ENCODE measurements at regions not wholly inside any gene's neighbourhood (a gene's known extent, or its start where the extent isn't known, plus 50 kb on each side); places are given as distances from the start of the nearest gene placed in this dataset.

DNA sequence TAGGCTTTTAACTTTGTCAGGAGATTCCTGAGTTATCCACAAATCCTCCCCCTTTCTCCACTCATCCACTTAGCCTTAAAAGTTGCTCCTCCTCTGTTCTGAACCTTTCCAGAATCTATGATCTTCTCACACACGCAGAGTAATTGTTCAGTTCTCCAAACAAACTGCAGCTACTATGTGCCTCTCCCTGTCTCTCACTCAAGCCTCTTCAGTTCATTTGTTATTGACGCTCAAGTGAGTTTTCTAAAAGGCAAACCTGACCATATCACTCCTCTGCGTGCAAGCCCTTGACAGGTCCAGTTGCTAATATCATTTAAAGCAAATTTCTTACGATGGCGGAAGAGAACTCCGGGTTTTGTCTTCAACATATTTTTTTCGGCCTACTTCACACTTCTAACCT is 1169.7 kb upstream of the TENM4 start:
- Mint-ChIP-seq H3K36me3 (no peaks in the 10 kb centered on the region), H3K4me1 (no peaks in the 10 kb centered on the region), H3K27me3 (no peaks in the 10 kb centered on the region), H3K9me3 (peaks cover 4 to 7% of the 10 kb centered on the region in 2 donors), H3K27ac (no peak overlapping the region), H3K4me3 (no peak overlapping the region)
- ATAC-seq (replicated peaks) (no peak), DNase-seq (no peak)

DNA sequence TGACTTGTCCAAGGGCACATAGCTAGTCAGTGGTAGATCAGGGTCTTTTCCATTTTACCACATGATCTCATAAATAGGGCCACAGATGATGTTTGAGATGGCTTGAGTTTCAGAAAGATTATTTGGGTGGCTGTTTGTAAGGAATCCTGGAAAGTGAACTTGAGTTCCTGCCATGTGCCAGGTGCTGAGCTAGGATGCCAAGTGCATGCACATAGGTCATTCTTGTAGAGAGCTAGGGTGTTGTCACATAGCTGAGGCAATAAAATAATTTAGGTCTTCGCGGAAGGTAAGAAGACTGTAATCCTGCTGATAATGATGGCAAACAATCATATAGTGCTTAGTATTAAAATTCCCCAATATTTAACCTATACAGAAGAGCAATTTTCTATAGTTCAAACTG is 1162.6 kb upstream of the TENM4 start:
- no peak for DNase-seq
- Mint-ChIP-seq H3K27ac (no peak overlapping the region), H3K27me3 (no peaks in the 10 kb centered on the region), H3K9me3 (peaks cover 0 to 3% of the 10 kb centered on the region in 2 donors), H3K36me3 (no peaks in the 10 kb centered on the region), H3K4me1 (no peaks in the 10 kb centered on the region), H3K4me3 (no peak overlapping the region)
- no peak for ATAC-seq (replicated peaks)

DNA sequence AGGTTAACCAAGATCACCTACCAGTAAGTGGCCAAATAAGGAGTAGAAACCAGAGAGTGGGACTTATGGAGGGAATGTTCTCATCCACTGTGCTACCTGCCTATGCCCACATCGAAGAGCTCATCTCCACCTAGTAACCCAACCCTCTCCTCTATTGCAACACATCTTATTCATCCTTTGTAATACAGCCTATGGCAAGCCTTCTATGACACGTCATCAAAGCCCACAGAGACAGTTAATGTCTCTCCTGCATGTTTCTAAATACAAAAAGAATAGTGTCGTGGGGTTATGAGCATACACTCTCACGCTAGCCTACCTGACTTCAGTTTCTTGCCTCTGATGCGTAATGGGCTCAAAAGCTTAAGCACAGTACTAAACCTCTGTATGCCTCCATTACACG is 1158.1 kb upstream of the TENM4 start:
- no peaks in the 10 kb centered on the region for H3K36me3 Mint-ChIP-seq
- ATAC-seq (replicated peaks), result no peak
- DNase-seq, result no peak
- H3K4me1 Mint-ChIP-seq, result no peaks in the 10 kb centered on the region
- H3K27me3 Mint-ChIP-seq, result no peaks in the 10 kb centered on the region
- no peak overlapping the region for H3K4me3 Mint-ChIP-seq
- peaks cover 3 to 5% of the 10 kb centered on the region in 2 donors for H3K9me3 Mint-ChIP-seq
- H3K27ac Mint-ChIP-seq, result no peak overlapping the region

DNA sequence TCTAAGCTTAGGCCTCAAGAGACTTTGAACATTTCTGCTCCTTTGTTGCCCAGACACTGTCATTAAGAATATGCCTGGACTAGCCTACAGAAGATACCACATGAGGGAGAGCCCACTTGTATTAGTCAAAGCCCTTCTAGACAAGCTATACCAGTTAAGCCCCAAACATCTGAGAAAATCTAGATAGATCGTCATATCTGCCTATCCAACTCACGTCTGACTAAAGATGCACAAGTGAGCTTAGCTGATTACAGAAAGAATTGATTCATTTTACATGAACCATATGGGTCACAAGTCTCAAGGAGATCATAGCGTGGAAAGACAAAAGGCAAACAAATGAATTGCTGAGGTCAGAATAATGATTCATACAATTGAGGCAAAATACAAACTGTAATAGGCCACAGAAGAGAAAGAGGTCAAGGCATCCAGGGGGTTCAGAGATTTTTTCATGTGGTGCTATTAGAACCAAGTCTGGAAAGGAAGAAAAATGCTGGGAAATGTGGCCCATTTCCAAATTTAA is 1155.5 kb upstream of the TENM4 start:
- ATAC-seq (replicated peaks) (no peak), DNase-seq (no peak)
- Mint-ChIP-seq H3K27ac (no peak overlapping the region), H3K4me1 (no peaks in the 10 kb centered on the region), H3K4me3 (no peak overlapping the region), H3K27me3 (no peaks in the 10 kb centered on the region), H3K36me3 (no peaks in the 10 kb centered on the region), H3K9me3 (peaks cover 2 to 3% of the 10 kb centered on the region in 2 donors)

DNA sequence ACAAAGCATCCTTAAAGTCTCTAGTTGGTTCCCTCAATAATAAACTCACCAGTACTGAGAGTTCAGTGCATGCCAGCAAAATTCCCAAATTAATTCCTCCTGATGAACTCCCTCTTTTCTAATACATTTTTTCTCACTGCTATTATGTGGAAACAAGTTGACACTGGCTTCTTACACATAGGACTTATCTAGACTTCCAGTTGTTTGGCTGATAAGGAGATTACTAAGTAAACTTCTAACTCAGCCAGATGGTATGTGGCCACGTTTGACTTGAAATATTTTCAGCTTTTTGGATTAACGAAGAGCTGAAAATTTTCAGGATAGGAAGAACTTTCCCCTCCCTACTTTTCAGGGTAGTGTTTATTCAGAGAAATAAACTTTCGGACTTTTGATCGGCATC is 1154.2 kb upstream of the TENM4 start:
- no peaks in the 10 kb centered on the region for H3K27me3 Mint-ChIP-seq

DNA sequence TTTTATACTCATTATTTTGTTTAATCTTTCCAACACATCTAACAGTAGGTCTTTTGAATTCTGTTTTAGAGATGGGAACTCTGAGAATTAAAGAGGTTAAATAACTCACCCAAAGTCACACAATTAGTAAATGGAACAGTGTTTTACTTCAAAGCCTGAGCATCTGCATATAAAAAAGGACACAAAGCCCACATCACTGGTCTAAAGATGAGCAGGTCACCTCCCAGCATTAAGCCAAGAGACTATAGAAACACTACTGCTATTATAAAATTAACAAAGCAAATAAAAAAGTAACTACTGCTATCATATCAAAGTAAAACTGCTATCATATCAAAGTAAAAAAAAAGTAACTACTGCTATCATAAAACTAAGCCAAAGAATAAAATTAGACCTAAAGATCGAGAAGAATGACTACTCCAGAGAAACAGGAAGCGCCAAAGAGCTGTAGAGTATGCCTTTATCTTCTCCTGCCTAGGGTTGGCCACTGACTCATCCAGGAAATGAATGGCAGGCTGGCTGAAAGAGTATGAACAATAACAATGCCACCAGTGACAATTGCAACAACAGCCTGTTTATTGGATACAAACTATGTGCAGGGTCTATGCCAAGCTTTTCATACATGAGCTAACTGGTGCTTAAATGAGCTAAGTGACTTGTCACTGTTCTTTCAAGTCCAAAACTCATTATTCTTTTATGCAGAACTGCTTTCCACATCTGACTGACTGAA is 1153.0 kb upstream of the TENM4 start:
- Mint-ChIP-seq H3K27ac (no peak overlapping the region), H3K36me3 (no peaks in the 10 kb centered on the region), H3K27me3 (no peaks in the 10 kb centered on the region), H3K4me1 (no peaks in the 10 kb centered on the region), H3K9me3 (peaks cover 2 to 5% of the 10 kb centered on the region in 2 donors), H3K4me3 (no peak overlapping the region)
- ATAC-seq (replicated peaks) (no peak), DNase-seq (no peak)

More for the DNA sequence above, 1154.2 kb upstream of the TENM4 start:
- Mint-ChIP-seq H3K9me3 (peaks cover 2 to 5% of the 10 kb centered on the region in 2 donors), H3K4me1 (no peaks in the 10 kb centered on the region), H3K27ac (no peak overlapping the region), H3K36me3 (no peaks in the 10 kb centered on the region), H3K4me3 (no peak overlapping the region)
- DNase-seq (no peak), ATAC-seq (replicated peaks) (no peak)

DNA sequence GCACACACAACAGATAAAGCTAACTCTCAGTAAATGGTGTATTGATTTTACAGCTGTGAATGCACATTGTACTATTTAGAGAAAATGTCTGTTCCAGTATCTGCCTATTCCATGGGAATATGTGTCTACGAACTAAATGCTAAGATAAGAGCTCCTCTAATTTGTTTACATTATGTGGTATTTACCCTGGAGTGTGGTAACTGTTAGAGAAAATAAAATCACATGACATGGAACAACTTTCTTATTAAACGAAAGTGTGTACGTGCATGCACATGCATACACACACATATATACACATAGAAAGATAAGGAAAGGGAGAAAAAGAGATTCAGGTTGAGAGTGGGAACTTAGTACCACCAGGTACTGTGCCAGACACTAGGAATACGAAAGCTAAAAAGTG is 1151.7 kb upstream of the TENM4 start:
- no peak for ATAC-seq (replicated peaks)
- no peak for DNase-seq
- Mint-ChIP-seq H3K4me1 (no peaks in the 10 kb centered on the region), H3K4me3 (no peak overlapping the region), H3K36me3 (no peaks in the 10 kb centered on the region), H3K9me3 (peaks cover 2 to 5% of the 10 kb centered on the region in 2 donors), H3K27me3 (no peaks in the 10 kb centered on the region), H3K27ac (no peak overlapping the region)

DNA sequence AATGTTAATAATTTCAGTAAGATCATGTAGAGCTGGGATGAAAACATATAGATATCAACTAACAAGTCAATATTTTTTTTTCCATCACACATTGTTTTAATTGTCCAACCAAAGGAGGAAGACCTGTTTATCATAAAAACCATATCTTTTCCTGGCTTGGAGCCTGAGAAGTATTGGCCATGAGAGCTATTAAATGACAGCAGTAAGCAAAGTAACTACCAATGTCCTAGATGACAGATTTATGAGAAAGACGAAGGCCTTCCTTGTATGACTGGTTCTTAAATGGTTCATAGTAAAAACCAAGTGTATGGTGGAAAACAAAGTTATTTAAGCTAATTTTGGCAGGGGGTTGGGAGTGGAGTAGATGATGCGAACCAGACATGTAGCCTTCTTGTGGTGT is 1147.1 kb upstream of the TENM4 start:
- H3K27ac Mint-ChIP-seq, result no peak overlapping the region
- DNase-seq (no peak), ATAC-seq (replicated peaks) (no peak)
- no peak overlapping the region for H3K4me3 Mint-ChIP-seq
- H3K9me3 Mint-ChIP-seq, result peaks cover 0 to 3% of the 10 kb centered on the region in 2 donors
- H3K27me3 Mint-ChIP-seq, result no peaks in the 10 kb centered on the region
- H3K4me1 Mint-ChIP-seq, result no peaks in the 10 kb centered on the region
- no peaks in the 10 kb centered on the region for H3K36me3 Mint-ChIP-seq

DNA sequence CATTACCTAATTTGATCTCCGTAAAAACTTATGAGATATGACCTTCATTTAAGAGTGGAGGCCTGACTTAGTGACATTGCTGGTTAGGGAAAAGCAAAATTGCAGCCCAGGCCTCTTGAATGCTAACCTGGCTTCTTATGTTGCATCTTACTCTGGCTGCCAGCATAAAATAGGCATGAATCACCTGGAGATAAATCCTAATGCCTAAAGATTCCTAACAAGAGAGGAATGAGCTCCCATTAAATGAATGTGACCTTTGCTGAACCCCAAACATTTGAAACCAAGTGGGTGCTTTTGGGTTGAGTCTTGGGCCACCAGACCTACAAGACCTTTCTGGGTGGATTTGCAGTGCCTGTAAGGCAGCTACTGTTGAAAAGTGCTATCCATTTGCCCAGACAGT is 1145.6 kb upstream of the TENM4 start:
- DNase-seq (no peak), ATAC-seq (replicated peaks) (no peak)
- Mint-ChIP-seq H3K4me1 (no peaks in the 10 kb centered on the region), H3K27ac (no peak overlapping the region), H3K4me3 (no peak overlapping the region), H3K36me3 (no peaks in the 10 kb centered on the region), H3K9me3 (peaks cover 2 to 6% of the 10 kb centered on the region in 2 donors), H3K27me3 (no peaks in the 10 kb centered on the region)

DNA sequence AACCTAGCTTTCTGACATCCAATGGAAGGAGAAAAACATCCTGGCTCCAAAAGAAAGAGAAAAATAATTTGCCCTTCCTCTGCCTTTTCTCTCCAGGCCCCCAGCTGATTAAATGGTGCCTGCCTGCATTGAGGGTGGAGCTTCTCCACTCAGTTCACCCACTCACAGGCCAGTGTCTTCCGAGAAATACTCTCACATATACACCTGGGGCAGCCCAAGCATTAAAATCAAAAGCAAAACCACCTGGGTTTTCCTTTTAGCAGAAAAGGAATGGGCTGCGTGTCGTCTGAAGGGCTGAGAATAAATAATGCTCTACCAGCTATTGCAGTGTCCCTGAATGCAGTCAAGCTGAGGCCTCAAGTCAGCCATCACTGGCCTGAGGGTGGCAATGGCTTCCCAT is 1143.8 kb upstream of the TENM4 start:
- no peak overlapping the region for H3K4me3 Mint-ChIP-seq
- H3K27me3 Mint-ChIP-seq, result no peaks in the 10 kb centered on the region
- no peaks in the 10 kb centered on the region for H3K4me1 Mint-ChIP-seq
- ATAC-seq (replicated peaks), result no peak
- peaks cover 2 to 5% of the 10 kb centered on the region in 2 donors for H3K9me3 Mint-ChIP-seq
- DNase-seq, result no peak
- H3K27ac Mint-ChIP-seq, result no peak overlapping the region
- H3K36me3 Mint-ChIP-seq, result no peaks in the 10 kb centered on the region

DNA sequence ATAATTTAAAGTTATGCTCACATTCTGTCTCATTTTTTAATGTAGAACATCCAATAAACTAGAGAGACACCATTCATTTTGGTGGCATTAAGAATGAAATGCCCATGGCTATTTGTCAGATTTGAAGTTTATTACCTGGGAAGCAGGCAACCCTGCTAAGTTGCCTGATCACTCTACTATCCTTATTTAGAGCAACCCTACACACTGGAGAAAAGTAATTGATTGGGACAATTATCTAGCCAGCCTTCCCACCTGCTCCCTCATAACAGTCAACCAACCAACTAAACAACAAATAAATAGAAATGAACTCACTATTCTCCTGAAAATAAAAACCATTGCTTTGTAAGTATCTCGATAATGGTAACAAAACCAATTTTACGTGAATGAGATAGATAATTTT is 1129.0 kb upstream of the TENM4 start:
- Mint-ChIP-seq H3K36me3 (peaks cover 0 to 1% of the 10 kb centered on the region in 2 donors), H3K9me3 (peaks cover 6 to 11% of the 10 kb centered on the region in 2 donors), H3K27ac (no peak overlapping the region), H3K4me3 (no peak overlapping the region), H3K4me1 (no peaks in the 10 kb centered on the region), H3K27me3 (no peaks in the 10 kb centered on the region)
- no peak for ATAC-seq (replicated peaks)
- DNase-seq, result no peak

DNA sequence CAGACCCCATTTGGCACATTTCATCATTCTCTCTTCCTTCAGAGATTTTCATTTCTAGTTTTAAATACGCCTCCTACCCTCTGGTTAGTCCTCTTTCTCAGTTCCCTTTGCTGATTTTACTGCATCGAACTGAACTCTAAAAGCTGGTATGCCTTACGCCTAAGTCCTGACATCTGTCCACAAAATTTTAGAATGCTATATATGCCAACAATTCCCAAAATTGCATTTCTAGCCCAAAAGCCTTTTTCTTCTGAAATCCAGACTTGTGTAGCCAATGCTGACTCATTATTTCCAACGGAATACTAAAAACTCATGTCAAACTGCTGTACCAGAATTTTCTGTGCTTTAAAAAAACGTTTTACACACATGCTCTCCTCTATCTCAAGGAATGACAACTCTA is 1124.4 kb upstream of the TENM4 start:
- Mint-ChIP-seq H3K4me3 (no peak overlapping the region), H3K27me3 (no peaks in the 10 kb centered on the region), H3K36me3 (no peaks in the 10 kb centered on the region), H3K4me1 (no peaks in the 10 kb centered on the region), H3K9me3 (peaks cover 2 to 4% of the 10 kb centered on the region in 2 donors), H3K27ac (no peak overlapping the region)
- ATAC-seq (replicated peaks), result no peak
- DNase-seq, result no peak

DNA sequence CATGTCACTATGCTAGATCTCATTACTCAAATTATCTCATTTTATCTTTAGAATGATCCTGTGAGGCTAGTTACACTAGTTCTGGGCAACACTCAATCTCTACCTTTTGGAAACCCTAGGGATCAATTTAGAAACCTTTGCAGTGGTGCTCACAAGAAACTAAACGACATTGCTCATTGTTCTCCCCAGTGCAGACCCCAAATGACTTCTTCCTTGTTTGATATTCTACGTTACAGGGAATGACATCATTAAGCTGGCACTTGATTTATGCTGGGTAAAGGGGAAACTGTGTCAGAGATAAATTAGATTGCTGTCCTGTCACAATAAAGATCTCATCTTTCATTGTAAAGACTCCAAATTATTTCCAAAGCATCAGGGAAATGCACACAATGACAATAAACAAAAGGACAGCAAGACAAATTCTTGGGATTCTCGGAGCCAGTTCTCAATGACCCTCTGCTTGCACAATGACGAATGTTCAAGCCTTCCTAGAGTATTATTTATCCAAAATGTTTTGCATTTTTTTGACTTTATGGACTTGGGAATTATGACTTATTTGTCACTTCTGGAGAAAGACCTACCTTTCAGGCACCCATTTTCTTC is 1121.8 kb upstream of the TENM4 start:
- H3K9me3 Mint-ChIP-seq, result peaks cover 2 to 4% of the 10 kb centered on the region in 2 donors
- DNase-seq (no peak), ATAC-seq (replicated peaks) (no peak)
- no peaks in the 10 kb centered on the region for H3K36me3 Mint-ChIP-seq
- H3K4me3 Mint-ChIP-seq, result no peak overlapping the region
- no peaks in the 10 kb centered on the region for H3K4me1 Mint-ChIP-seq
- no peak overlapping the region for H3K27ac Mint-ChIP-seq
- no peaks in the 10 kb centered on the region for H3K27me3 Mint-ChIP-seq

DNA sequence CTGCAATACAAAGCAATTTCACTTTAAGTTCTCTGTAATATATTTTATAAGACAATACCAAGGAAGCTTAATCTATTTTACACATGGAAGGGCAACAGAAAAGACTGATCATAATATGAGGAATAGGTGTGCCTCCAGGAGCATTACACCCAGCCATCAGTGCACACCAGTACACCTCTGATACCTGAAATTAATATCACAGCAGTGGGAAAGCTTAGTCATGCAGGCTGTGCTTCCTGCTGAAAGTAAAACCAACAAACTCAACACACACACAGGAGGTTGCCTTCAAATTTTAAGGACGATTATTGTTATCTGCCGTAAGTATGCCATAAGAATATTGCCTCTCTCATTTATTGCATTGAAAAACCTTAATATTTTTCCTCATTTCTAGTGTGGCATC is 1119.1 kb upstream of the TENM4 start:
- no peak overlapping the region for H3K4me3 Mint-ChIP-seq
- H3K4me1 Mint-ChIP-seq, result no peaks in the 10 kb centered on the region
- no peaks in the 10 kb centered on the region for H3K36me3 Mint-ChIP-seq
- ATAC-seq (replicated peaks) (no peak), DNase-seq (no peak)
- H3K27ac Mint-ChIP-seq, result no peak overlapping the region
- H3K9me3 Mint-ChIP-seq, result peaks cover 2 to 4% of the 10 kb centered on the region in 2 donors
- no peaks in the 10 kb centered on the region for H3K27me3 Mint-ChIP-seq

DNA sequence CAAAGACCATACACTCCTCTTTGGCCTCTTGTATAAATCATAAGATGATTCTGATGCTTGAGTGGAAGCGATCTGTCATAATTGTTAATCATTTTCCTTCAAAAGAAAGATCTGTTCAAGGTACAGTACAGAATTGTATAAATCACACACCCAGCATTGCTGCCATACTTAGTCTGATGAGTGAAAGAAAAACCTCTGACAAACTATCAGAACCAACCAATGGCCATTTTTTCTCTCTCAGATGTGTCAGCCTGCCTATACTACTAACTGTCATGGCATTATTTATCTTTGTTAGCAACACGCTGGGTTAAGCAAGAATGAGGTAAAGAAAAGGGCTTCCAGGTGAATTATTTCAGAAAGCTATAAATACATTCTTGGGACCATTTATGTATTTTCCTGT is 1112.7 kb upstream of the TENM4 start:
- peaks cover 0 to 1% of the 10 kb centered on the region in 2 donors for H3K9me3 Mint-ChIP-seq
- no peaks in the 10 kb centered on the region for H3K27me3 Mint-ChIP-seq
- H3K4me3 Mint-ChIP-seq, result no peak overlapping the region
- H3K36me3 Mint-ChIP-seq, result no peaks in the 10 kb centered on the region
- no peaks in the 10 kb centered on the region for H3K4me1 Mint-ChIP-seq
- ATAC-seq (replicated peaks) (no peak), DNase-seq (no peak)
- no peak overlapping the region for H3K27ac Mint-ChIP-seq

All from stimulated activated naive B cell treated with anti-CD40 and anti-IgM and Interleukin-4, amounts not matched to agents 10 μg/mL and 1 μg/mL and 100 μg/mL, for 72 hours (primary cell).